ENCODE measurements at regions not wholly inside any gene's neighbourhood (a gene's known extent, or its start where the extent isn't known, plus 50 kb on each side); places are given as distances from the start of the nearest gene placed in this dataset.

GRCh38 chr3:150145659-150146058 is 175.0 kb upstream of the PFN2 start:
- no peak for TF ChIP-seq CTCF (IDR thresholded peaks at IDR 0.05)
- TF ChIP-seq POLR2A (IDR thresholded peaks at IDR 0.05), result no peak

Measured in gastroesophageal sphincter (tissue), 3 donors.